Heart left ventricle (tissue), 16 donors: ENCODE measurements at regions not wholly inside any gene's neighbourhood (a gene's known extent, or its start where the extent isn't known, plus 50 kb on each side); places are given as distances from the start of the nearest gene placed in this dataset.

Experiments
- ATAC-seq, 4 donors: fragments of 200-7000 bp; cut with Tn5 transposase; one replicate each; pipeline ENCODE4 v1.9.1; 2020 to 2022; ENCODE audit warnings: moderate library complexity in 4 of 4, mild to moderate bottlenecking in 3 of 4, moderate number of reproducible peaks in 1 of 4
- DNase-seq, 5 donors: peaks; one replicate each; pipeline ENCODE4 v3.0.0-alpha.2; 2020
- H3K27ac ChIP-seq, 12 donors: fragments of 200-600 bp; sonication (generic) in 4 of 12; one replicate each; pipeline versions ENCODE4 v1.5.0 to v1.8.0; 2016 to 2022; ENCODE audit warnings: mild to moderate bottlenecking in 2 of 12
- H3K27me3 ChIP-seq, 9 donors: fragments of 200-600 bp; sonication (generic) in 2 of 9; one replicate each; pipeline versions ENCODE4 v1.5.1 to v1.8.0; 2016 to 2022; ENCODE audit warnings: mild to moderate bottlenecking in 3 of 9
- H3K36me3 ChIP-seq, 9 donors: fragments of 200-600 bp; sonication (generic) in 2 of 9; one replicate each; pipeline versions ENCODE4 v1.5.0 to v1.8.0; 2018 to 2022; ENCODE audit warnings: mild to moderate bottlenecking in 2 of 9
- H3K4me1 ChIP-seq, 12 donors: fragments of 200-600 bp; sonication (generic) in 4 of 12; one replicate each; pipeline versions ENCODE4 v1.5.0 to v1.8.0; 2016 to 2022; ENCODE audit warnings: mild to moderate bottlenecking in 3 of 12
- H3K4me3 ChIP-seq, 12 donors: fragments of 200-600 bp; sonication (generic) in 4 of 12; one replicate each; pipeline versions ENCODE4 v1.5.0 to v1.8.0; 2017 to 2022; ENCODE audit warnings: mild to moderate bottlenecking in 9 of 12, moderate library complexity in 4 of 12
- H3K9me3 ChIP-seq, 12 donors: fragments of 200-600 bp; sonication (generic) in 4 of 12; one replicate each; pipeline versions ENCODE4 v1.5.0 to v1.8.0; 2016 to 2022; ENCODE audit warnings: mild to moderate bottlenecking in 1 of 12
- CTCF ChIP-seq, 12 donors: fragments of 200-600 bp; sonication (generic) in 4 of 12; IDR thresholded peaks; one replicate each; pipeline versions ENCODE4 v1.5.0 to v1.8.0; 2018 to 2022; ENCODE audit warnings: antibody characterized with exemption in 12 of 12, mild to moderate bottlenecking in 5 of 12
- POLR2A ChIP-seq, 2 donors: fragments of 450-650 bp; IDR thresholded peaks; one replicate each; pipeline ENCODE4 v1.6.1; 2017; ENCODE audit warnings: antibody characterized with exemption in 2 of 2, mild to moderate bottlenecking in 2 of 2, moderate library complexity in 2 of 2
- WGBS, 4 donors: extraction: QIAGEN DNeasy Blood & Tissue Kit in 2 of 4; methylation state at CpG; one replicate each; pipeline versions ENCODE4 v1.1.5 to v1.1.7; 2013 to 2018; 5-methylcytosine and 5-hydroxymethylcytosine counted together
- intact Hi-C, 10 donors: fragments of 100-400 bp; cut with DNase I; formaldehyde crosslinking; loops; one replicate each; pipeline versions ENCODE4 v1.11.1 to v1.14.2; 2022
- donor health status: ischemic (EF 13 %, LVEDD 7.1; RV severe dilation, severe dysfunction).
- donor health status: healthy with polysubstance abuse.
- donor health status: DM: no; HTN: yes; CAD: no.
- donor health status: DM: no; HTN: no; CAD: no.
- donor health status: ischemic (EF 25% LVEDD 6.9; RV normal size, moderate dysfunction).
- donor health status: ischemic (EF 25% LVEDD 5.7; RV mildly dilated, moderate dysfunction).
- donor health status: healthy.
- donor health status: DM: yes; HTN: yes; CAD: no.
- donor health status: ischemic (EF 35%, LVEDD 5.7; RV mildly dilated, moderate dysfunction).
- donor health status: nonischemic (EF 11% LVEDD 7.7; RV severe dilation, severe dysfunction).
- donor health status: DM: yes; HTN: yes; CAD: no.
- donor health status: PGD.
- donor health status: ischemic (EF 29% LVEDD 5.4; RV normal size, mild dysfunction).
- donor health status: nonischemic (EF 23%, LVEDD 6.1; RV moderate dilation, normal function).

- no peaks in the 10 kb centered on the region for H3K27me3 ChIP-seq
- H3K4me3 ChIP-seq: no peak overlapping the region
- WGBS, 4 donors: 87 to 96% (median 95%) methylated on average over 2 of the region's 2 CpGs; no CpG with 5 or more reads in 1 of the 4 donors
- ATAC-seq (no peak), DNase-seq (no peak)
- intact Hi-C loops: no loop called here
- H3K27ac ChIP-seq: no peak overlapping the region
- no peaks in the 10 kb centered on the region for H3K9me3 ChIP-seq
- peaks cover 0 to 3% (median 0%) of the 10 kb centered on the region in 12 donors for H3K4me1 ChIP-seq
- no peaks in the 10 kb centered on the region for H3K36me3 ChIP-seq
- TF ChIP-seq POLR2A (IDR thresholded peaks at IDR 0.05): no peak
- no peak for TF ChIP-seq CTCF (IDR thresholded peaks at IDR 0.05)
These were observed 97.4 kb downstream of the POSTN start for GRCh38 chr13:37501187-37501586.

- Histone ChIP-seq H3K4me1 (peaks cover 0 to 16% (median 1%) of the 10 kb centered on the region in 12 donors), H3K36me3 (no peaks in the 10 kb centered on the region), H3K27ac (no peak overlapping the region), H3K4me3 (no peak overlapping the region), H3K9me3 (no peaks in the 10 kb centered on the region), H3K27me3 (no peaks in the 10 kb centered on the region)
- intact Hi-C loops: no loop called here
- WGBS, 4 donors: 19 to 35% (median 25%) methylated on average over 1 of the region's 1 CpG
- ATAC-seq: peak in 2 of 4 donors; percentile 59 to 71
- DNase-seq: no peak
- TF ChIP-seq CTCF (IDR thresholded peaks at IDR 0.05) (no peak), POLR2A (IDR thresholded peaks at IDR 0.05) (no peak)
These were observed 103.5 kb downstream of the POSTN start for GRCh38 chr13:37495046-37495445.

- ATAC-seq: peak in 1 of 4 donors; percentile 22
- peaks cover 0 to 29% (median 5%) of the 10 kb centered on the region in 12 donors for H3K4me1 ChIP-seq
- H3K36me3 ChIP-seq: no peaks in the 10 kb centered on the region
- DNase-seq: no peak
- H3K27ac ChIP-seq: peak overlapping the region in 2 of 12 donors; percentile 7 to 11
- 79 to 90% (median 80%) methylated on average over 3 of the region's 3 CpGs for WGBS, 4 donors
- no peak for TF ChIP-seq POLR2A (IDR thresholded peaks at IDR 0.05)
- TF ChIP-seq CTCF (IDR thresholded peaks at IDR 0.05): no peak
- H3K4me3 ChIP-seq: no peak overlapping the region
- H3K27me3 ChIP-seq: no peaks in the 10 kb centered on the region
- H3K9me3 ChIP-seq: no peaks in the 10 kb centered on the region
- intact Hi-C loops: no loop called here
These were observed 104.8 kb downstream of the POSTN start for GRCh38 chr13:37493775-37494174.

- Histone ChIP-seq H3K36me3 (no peaks in the 10 kb centered on the region), H3K27me3 (no peaks in the 10 kb centered on the region), H3K4me3 (no peak overlapping the region), H3K4me1 (peaks cover 0 to 37% (median 5%) of the 10 kb centered on the region in 12 donors), H3K27ac (peak overlapping the region in 4 of 12 donors; percentile 7 to 30 (median 20)), H3K9me3 (no peaks in the 10 kb centered on the region)
- intact Hi-C loops: no loop called here
- 46 to 63% (median 48%) methylated on average over 3 of the region's 3 CpGs for WGBS, 4 donors
- ATAC-seq (peak in 1 of 4 donors; percentile 19), DNase-seq (no peak)
- TF ChIP-seq CTCF (IDR thresholded peaks at IDR 0.05) (no peak), POLR2A (IDR thresholded peaks at IDR 0.05) (no peak)
These were observed 105.6 kb downstream of the POSTN start for GRCh38 chr13:37492741-37493514.
